Amygdala (tissue), 56 donors: ENCODE measurements at regions not wholly inside any gene's neighbourhood (a gene's known extent, or its start where the extent isn't known, plus 50 kb on each side); places are given as distances from the start of the nearest gene placed in this dataset.
A peak's percentile ranks its signal among the peaks of the same experiment; 100 is the strongest.
"Not testable (repeated sequence)": the region's sequence is repeated elsewhere in the genome, so short reads cannot be mapped to it uniquely, and the experiment has no call there.

ENCODE experiments used
- DNase-seq, 56 donors: peaks; one replicate each; lab custom pipeline; 2025; lab: John Stamatoyannopoulos, UW

DNA sequence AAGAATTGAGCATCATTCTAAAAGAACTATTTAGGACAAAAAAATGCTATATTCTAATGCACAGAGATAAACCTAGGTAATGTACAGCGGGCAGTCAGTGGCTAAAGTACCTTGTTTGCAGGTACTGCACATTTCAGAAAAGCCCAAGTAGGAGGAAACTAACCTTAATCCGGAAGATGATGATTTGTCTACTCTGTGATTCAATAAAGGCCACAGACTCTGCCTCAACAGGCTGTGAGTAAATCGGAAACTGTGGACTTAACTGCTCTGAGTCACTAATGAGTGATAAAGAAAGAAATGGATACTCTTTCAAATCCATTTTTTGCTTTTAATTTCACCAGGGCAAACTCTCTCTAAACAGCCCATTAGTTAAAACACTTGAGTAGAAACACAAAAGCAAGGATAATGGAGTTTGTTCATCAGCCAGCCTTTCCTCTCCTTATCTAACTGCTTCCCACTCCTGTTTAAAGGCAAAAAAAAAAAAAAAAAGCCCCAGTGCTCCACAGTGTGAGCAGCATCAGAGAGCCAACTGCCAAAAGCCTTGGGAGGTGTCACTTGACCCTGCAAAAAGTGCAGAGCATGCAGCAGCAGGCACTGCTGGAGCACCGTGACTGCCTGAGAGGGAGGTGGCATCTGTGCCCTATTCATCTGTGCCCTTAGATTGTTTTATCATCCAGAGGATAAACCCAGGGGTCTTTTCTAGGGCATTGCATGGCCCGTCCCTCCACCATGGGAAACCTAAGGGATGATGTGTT lies 187.7 kb downstream of the SATB1 start:
- no peak for DNase-seq

DNA sequence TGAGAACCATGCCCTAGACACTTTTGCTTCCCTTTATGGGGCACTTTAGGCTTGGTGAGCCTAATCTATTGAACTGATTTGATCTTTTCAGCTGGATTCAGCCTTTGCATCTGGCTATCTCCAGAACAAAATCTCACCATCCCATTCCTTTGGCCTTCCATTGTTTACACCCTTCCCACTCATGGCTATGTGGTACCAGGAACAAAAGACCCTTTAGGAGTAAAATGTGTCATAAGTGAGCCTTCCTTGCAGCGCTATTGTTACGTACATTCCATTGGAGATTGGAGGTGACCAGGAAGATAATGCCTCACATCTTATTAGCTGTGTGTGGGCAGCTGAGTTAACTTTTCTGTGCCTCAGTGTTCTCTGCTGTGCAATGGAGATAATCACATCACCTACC lies 188.4 kb downstream of the SATB1 start:
- DNase-seq, result no peak

DNA sequence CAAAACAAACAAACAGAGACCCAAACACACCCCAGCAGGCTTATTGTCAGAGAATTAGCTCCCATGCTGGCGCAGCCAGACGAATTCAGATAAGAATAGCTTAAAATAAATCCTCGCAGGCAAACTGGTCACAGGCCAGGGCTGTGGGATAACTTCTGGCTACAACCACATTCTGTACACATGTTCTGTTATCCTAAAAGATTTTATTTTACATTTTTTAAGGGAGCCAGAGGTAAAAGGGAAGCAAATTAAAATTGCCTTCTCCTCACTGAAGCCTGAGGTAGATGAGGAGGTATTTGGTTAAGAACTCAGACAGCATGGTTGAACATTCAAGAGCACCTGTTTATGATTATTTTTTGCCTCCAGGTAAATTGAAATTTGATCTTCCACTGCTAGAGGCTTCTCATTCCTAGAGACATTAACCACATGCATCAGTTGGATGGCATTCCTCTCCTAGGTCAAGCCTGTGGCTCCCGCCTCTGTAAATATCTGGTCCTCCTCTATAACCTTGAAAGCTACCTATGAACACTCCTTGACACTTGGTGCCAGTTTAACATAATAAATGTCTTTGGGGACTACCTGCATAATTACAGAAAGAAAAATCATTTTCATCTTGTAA lies 190.3 kb downstream of the SATB1 start:
- no peak for DNase-seq

DNA sequence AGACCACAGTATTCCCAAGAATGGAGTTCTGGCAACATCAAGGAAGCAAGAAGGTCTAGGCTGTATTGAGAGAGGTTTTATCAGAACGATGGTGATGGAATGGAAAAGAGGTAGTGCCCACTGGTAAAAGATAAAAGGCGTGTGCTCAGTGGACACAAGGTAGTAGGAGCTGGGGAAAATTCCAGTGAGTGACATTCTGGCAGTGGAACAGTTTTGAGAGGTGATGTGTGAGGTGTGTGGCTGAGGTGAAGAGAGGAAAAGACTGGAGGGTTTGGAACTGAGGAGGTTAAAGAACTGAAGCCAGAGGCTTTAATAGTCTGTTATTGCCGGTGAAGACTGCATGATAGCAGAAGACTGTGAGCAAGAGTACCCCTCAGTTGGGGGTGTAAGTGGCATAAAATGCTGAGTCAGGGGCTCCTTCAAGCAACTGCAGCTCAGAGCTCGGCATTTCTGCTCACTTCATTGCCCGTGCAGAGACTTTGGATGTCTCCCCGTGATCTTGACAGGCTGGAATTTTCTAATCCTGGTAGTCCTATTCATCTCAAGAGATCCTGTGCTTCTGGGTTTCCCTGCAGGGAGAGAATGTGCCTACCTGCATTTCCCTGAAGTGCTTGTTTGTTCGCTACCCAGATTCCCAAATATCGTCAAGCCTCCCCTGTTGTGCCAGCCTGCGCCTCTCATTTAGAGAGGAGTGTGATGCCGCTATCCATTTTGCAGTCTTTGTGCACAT lies 191.0 kb downstream of the SATB1 start:
- DNase-seq, result peak in 1 of 56 donors; percentile 4

DNA sequence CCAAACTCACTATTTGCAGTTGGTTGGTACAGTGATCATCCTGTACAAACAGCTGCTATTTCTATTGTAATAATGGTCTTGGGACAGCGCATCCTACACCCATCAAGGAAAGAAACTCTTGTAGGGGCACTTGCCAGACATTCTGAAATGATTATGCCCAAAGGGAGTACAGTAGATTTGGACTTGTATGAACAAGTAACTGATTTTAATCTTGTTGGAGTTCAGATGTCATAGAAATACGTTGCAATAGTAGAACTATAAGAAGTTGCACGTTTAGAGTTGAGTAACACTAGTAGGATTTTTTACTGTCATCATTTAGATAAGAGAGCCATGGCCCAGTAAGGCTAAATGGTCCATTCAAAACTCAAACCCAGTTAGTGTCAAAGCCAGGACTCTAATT lies 192.8 kb downstream of the SATB1 start:
- no peak for DNase-seq

DNA sequence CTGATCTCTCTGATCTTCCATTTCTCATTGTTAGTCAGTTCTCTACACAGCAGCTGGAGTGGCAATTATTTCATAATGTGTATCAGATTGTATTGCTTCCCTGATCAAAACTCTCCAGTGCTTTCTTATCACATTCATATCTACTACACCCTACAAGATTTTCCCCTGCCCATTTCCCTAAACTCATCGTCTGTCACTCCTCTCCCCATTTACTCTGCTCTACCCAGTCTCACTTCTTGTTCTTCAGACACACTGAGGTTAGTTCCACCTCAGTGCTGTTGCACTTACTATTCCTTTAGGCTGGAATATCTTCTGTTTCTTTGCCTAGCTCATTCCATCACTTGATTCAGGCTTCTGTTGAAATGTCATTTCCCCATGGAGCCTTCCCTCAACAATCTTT lies 197.1 kb downstream of the SATB1 start:
- DNase-seq, result no peak

DNA sequence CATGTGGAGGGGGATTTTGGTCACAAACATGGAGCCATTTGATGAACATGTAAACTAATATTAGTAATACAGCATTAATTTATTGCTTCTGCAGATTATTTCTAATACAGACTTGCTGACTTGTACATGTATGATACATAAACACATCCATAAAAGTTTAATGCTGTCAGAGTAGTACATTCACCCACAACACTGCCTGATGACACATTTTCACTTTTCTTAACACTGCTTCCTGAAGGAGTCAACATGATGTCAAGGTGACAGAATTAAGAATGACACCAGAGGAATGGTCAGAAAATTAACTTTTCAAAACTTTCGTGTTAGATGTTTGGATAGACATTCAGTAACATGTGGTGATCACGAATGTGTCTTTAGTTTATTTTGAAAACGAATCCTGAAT lies 199.4 kb downstream of the SATB1 start:
- no peak for DNase-seq

DNA sequence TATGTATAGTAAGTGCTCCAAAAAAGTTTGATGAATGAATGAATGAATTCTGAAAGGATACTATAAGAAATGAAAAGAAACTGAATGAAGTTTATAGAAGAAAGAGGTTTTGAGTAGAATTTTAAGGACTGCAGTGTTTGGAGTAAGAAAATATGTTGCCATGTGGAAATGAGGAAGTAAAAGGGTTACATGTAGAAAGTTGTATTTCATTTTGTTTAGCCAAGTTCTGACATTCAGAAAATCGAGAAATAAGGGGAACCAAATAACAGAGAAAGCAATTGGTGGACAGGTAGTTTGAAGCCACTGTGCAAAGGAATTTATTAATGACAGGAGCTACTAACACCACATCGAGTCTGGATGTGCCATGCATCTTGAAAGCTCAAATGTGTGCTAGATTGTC lies 200.7 kb downstream of the SATB1 start:
- no peak for DNase-seq

DNA sequence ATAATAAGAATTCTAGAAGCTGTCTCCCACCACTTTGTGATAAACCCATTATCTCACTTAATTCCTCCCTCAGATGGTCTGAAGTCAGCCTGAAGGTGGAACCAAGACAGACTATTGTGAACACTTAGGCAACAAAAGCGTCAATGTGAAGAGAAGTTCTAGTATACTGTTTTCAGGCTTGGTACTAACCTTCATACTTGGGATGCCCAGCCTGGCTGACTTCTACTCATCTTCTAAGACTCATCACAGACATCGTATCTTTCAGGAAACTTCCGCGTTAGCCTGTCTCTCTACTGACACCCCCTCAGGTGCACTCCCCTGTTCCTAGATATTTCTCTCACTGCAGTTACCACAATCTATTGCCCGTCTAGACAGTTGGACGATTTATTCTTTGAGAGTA lies 201.2 kb downstream of the SATB1 start:
- no peak for DNase-seq

DNA sequence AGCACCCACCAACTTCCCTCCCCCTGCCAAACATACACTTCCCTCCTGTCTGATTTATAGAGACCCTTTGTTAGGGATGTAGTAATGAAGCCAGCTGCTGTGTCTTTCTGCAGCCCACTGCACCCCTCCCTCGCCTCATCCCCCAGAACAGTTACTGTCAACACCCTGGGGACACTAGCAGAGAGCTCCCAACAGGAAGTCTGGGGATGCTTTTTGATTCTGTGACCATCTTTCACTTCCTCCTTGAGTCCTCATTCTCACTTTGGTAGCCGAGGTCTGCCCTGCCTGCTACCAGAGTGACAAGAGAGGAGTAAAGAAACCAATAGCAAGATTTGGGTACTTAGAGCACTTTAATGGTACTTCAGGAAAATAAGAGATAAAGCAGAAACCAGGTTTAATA lies 201.6 kb downstream of the SATB1 start:
- DNase-seq, result peak in 19 of 56 donors; percentile 1 to 50 (median 9)

DNA sequence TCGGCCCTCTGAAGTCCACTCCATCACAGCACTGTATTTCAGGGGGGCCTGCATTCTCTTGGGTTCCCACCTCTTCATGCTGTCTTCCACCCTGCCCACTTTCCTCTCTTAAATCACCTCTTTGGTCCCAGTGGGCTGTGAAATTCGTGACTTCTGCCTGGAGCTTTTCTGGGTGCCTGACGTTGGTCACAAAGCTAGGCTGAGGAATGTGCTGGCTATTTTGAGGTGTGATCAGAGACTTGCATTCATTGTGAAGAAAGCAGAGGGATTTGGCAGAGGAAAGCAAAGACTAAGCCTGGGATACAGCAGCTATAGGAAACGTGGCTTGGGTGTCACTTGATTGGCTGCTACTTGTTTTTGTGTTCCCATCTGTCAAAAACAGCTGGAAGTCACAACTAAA lies 202.5 kb downstream of the SATB1 start:
- no peak for DNase-seq

DNA sequence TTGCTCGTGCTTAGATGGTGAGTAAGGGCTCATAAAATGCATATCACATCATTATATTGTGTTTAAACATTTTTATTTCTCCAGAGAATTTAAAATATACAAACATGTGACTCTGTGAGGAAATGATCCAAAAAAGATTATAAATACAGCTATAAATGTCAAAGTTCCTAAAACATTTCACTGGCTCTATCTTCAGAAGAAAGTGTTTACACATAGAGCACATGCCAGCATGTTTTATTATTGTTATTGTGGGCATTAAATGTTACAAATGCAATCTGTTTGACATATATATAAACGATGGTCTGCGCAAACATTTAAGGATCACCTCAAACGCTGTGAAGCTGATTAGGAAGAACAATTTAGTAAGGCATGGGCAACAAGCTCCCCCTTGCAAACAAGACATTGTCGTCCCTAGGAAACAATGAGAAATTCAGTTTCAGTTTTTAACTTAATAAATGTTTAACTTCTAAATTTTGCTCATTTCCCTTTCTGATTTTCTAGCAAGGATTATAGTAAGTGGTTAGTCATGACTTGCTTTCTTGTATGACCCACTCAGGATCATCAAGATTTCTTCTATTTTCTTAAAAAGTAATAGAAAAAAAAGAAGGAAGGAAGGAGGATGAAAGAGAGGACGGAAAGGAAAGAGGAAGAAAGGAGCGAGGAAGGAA lies 207.5 kb downstream of the SATB1 start:
- DNase-seq, result no peak

DNA sequence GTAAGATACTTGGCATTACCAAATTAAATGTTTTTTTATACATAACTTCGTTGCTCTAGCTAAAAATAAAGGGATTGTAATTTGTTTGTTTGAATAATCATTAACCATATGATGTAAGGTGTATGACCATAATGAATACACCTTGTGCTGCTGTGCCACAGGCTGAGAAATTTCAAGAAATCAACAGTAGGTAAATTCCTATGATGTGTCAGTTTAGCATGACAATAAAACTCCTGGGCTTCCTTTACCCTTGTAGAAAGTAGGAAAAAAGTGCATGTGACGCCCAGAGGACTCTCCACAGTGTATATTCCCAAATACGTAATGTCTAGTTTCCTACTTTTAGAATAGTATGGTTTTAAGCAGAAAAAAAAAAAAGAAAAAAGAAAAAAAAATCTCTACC lies 208.1 kb downstream of the SATB1 start:
- no peak for DNase-seq

DNA sequence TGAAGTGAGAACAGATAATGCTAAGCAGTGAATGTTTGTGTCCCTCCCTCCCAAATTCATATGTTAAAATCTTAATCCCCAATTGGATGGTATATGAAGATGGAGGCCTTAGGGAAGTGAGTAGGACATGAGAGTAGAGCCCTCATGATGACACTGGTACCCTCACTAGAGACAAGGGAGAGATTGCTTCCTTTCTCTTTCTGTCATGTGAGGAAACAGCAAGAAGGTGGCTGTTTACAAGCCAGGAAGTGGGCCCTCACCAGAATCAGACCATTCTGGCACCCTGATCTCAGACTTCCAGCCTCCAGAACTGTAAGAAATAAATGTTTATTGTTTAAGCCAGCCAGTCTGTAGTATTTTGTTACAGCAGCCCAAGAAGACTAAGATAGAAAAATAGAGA lies 209.5 kb downstream of the SATB1 start:
- no peak for DNase-seq

DNA sequence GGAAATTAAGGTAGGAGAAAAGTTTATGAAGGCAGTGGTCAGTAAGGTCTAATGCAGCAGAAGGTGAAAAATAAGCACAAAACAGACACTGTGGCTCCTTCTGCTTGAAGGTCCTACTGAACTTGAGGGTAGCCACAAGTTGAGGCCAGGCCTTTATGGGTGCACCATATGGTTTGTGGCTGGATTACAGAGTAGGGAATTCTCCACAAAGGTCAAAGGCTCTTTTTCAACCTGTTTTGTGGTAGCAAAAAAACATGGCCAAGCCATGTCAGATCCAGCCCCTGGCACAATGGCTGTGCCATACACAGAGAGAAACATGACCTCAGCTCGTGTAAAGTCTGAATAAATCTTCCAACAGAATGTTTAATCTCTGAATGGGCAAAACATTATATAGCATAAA lies 214.0 kb downstream of the SATB1 start:
- DNase-seq, result no peak

DNA sequence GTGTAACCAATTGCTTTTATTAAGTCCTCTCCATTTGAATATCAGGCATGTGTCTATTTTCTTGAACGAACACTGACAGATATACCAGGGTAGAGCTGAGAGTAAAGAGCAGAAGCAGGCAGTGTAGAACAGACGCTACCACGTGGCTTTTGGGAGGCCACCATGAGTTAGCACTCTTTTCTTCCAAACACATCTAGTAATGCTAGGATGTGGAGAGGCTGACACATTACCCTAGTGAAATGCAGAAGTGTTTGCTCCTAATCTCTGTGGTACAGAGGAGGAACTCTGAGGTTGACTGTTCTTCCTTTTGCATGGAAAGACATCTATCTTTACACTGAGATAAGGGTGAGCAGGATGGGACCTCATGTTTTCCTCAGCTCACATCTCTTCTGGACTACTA lies 216.3 kb downstream of the SATB1 start:
- peak in 2 of 56 donors; percentile 8 to 21 for DNase-seq

DNA sequence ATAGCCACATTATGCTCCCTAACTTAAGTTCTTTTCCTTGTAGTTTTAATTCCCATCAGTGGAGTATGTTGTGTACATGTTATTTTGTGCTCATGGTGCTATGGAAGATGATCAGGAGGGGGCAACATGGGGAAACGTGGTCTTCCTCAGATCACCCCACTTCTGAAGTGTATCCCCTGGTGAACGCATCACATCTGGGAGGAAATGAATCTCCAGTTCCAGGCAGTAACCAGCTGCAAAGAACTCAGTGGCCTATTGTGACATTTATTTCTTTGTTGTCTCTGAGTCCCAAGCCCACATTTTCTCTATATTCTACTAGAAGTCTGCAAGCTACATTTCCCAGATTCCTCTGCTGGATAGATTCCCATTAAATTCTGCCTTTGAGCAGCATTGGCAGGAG lies 217.0 kb downstream of the SATB1 start:
- no peak for DNase-seq

DNA sequence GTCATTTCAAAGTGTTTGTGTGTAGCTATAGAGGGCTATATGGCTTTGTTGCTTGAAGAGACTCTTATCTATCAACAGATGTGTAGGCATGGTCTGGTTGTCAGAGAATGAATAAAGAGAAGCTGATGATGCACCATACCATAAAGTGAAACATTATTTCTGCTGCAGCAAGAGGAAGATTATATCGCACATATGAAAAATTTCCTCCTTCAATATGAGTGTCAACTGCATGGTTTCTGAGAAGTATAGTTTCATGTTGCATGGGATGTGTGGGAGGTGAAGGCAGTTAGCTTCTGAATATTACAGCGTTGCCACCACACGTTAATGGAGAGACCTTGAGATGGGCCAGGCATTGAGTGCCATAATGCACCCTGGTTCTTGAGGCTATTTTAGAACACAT lies 217.9 kb downstream of the SATB1 start:
- no peak for DNase-seq

DNA sequence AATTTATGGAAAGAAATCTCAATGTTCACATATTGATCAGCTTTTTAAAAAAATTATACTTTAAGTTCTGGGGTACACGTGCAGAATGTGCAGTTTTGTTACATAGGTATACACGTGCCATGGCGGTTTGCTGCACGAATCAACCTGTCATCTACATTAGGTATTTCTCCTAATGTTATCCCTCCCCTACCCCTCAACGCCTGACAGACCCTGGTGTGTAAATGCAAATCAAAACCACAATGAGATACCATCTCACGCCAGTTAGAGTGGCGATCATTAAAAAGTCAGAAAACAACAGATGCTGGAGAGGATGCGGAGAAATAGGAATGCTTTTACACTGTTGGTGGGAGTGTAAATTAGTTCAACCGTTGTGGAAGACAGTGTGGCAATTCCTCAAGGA lies 219.4 kb downstream of the SATB1 start:
- not testable (repeated sequence) for DNase-seq

DNA sequence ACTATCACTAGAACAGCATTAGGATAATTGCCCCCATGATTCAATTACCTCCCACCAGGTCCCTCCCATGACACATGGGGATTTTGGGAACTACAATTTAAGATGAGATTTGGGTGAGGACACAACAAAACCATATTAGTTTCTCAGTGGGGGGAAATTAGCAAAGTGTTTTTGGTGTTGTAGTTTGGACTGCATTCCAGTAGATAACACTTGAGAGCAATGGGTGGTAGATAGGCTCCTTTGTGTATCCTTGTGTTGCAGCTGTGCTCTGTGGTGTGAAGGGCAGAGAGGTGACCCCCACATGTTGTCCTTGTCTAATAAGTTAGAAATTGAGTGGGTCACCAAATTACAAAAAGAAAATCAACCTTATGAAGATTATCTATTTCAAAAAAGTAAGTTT lies 223.8 kb downstream of the SATB1 start:
- DNase-seq, result no peak

DNA sequence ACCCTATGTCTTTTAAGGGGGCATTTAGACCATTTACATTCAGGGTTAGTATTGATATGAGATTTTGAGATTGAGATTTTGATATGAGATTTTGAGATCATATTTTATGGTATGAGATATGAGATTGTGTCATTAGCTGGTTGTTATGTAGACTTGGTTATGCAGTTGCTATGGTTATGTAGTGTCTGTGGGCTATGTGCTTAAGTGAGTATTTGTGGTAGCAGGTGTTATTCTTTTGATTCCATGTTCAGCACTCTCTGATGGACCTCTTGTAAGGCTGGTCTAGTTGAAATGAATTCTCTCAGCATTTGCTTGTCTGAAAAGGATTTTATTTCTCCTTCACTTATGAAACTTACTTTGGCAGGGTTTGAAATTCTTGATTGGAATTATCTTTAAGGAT lies 225.4 kb downstream of the SATB1 start:
- DNase-seq, result no peak
